Activated CD4-positive, alpha-beta T cell treated with anti-CD3 and anti-CD28 coated beads, Interleukin-2, amount 50 U/mL, for 4 hours (primary cell): ENCODE measurements at regions not wholly inside any gene's neighbourhood (a gene's known extent, or its start where the extent isn't known, plus 50 kb on each side); places are given as distances from the start of the nearest gene placed in this dataset.

Source experiments
- DNase-seq, 2 experiments: peaks; one replicate each; pipeline ENCODE4 v3.0.0-alpha.2; 2020

DNA sequence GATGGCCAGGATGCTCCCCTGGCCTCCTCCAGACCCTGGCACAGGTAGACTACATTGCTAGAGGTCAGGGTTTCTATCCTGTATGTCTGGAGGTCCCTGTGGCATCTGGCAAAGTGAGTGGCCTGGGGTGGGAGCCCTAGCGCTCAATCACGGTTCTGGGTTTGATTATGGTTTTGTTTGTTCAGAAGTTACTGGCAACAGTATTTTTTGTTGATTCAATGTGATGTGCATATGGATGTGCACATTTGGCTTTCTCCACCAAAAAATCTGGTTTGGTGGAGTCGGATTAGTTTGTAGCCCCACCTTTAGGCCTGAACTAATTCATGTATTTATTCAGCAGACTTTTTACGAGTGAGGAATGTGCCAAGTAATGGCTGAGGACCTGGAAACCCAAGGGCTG, 109.7 kb downstream of the VEGFA start:
- DNase-seq: no peak

GRCh38 chr6:43878823-43879495, 108.9 kb downstream of the VEGFA start:
- DNase-seq: no peak

DNA sequence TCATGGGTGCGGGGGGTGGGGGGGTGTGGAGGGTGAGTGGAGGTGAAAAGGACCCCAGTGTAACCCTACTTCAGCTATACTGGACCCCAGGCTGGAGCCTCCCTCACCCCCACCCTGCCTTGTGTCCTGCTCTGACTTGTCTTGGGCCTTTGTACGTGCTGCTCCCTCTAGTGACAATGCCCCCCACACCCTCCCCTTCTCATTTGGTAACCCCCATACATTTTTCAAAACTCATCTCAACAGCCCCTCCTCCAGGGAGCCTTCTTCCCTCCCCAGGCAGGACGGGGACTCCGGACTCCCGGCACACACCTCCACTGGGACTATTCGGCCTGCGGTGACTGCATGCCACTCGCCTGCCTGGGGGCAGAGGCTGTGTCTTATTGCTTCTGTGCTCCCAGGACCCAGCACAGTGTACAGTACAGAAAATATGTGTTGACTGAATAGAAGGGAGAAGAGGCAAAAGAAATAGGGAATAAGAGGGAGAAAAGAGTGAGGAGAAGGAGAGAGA, 108.2 kb downstream of the VEGFA start:
- no peak for DNase-seq

DNA sequence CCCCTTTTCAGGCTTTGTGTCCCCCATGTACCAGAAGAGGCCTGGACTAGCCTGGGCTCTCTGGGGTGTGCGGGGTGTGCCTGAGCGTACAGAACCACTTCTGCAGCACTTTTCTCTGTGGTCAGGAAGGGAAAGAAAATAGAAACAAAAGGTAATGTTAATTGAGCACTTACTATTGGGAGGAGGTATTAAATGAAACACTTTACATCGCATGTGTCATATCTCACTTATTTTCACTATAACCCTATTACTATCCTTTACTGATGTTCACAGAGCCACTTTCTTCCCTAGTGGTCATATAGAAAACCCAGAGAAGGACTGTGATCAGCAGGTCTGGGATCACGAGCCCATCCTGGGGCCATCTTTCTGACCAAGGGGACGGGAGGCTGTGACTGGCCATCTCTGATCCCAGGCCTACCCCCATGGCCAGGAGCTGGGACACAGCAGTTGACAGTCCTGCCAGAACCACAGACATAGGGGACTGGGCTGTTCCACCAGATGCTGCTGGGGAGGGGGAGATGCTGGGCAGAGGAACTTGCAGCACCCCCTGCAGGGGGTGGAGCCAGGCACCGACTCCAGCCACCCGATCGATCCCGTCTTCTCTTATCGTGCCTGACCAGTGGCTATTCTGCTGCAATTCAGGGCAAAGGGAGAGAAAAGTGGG, 107.6 kb downstream of the VEGFA start:
- DNase-seq: no peak

DNA sequence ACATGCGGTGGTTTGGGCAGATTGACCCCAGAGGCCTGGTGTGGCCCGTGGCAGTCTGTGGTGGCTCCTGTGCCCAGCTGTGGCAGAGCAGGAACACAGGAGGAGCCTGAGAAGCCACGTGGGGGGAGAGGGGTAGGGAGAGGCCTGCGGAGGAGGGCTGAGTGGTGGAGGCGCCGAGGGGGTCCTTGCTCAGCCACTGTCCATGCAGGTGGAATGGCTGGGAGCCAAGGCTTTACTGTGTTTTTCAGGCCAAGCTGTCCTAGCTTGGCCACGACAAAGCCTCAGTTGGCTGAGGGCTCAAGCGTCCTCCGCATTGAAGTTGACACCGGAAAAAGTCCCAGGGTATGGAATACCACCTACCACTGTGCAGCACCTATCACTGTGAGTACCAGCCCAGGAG, 107.0 kb downstream of the VEGFA start:
- DNase-seq: no peak

DNA sequence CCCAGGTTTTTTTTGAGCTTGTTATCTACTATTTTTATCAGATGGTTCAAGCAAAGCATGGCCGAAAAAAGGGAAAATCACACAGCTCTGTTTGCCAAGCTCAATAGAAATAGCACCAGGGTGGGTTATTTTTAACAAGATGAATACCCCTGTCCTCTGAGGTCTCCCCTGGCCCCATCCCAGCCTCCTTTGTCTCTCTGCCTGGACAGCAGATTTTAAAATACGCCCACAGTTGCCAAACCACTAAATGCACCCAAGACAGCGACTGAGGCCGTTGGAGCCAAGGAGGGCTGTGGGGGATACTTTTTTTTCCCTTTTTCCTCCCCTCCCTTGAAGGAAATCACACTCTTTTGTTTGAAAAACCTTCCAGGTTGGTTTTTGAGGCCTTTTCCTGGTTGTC, 106.6 kb downstream of the VEGFA start:
- DNase-seq: no peak

- DNase-seq: no peak
Observed at GRCh38 chr6:43875849-43876572, 106.0 kb downstream of the VEGFA start.

DNA sequence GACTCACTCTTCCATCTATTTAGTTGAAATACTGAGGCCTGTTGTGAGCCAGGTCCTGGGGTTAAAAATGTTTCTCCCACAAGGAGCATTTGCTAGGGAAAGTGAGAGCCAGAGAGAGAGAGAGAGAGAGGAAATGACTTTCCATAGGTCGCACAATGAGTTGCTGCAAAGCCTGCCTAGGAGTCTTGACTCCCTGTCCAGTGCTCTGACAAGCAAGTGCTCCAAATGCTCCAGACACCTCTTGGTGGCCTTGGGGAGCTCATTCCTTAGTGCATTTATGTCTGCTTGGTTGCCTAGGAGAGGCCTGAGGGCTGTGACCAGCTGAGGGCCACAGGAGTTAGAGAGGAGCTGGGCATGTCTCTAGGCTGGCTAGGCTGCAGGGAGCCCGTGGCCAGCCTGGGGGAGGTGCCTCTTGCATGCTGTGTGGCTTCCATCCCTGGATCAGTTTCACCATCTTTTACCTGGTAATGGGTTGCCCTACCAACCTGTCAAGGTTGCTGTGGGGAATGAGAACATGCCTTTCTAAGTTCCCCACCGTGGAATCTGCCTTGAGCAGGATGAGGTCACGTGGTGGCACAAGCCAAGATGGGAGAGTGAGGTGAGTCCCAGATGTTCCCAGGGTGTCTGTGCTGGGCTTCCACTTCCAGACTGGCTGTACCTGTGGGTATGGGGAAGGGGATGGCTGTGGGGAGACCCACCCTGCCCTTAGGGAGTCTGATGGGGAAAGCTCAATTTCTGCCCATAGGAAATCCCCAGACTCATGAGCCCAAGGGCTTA, 105.0 kb downstream of the VEGFA start:
- no peak for DNase-seq

DNA sequence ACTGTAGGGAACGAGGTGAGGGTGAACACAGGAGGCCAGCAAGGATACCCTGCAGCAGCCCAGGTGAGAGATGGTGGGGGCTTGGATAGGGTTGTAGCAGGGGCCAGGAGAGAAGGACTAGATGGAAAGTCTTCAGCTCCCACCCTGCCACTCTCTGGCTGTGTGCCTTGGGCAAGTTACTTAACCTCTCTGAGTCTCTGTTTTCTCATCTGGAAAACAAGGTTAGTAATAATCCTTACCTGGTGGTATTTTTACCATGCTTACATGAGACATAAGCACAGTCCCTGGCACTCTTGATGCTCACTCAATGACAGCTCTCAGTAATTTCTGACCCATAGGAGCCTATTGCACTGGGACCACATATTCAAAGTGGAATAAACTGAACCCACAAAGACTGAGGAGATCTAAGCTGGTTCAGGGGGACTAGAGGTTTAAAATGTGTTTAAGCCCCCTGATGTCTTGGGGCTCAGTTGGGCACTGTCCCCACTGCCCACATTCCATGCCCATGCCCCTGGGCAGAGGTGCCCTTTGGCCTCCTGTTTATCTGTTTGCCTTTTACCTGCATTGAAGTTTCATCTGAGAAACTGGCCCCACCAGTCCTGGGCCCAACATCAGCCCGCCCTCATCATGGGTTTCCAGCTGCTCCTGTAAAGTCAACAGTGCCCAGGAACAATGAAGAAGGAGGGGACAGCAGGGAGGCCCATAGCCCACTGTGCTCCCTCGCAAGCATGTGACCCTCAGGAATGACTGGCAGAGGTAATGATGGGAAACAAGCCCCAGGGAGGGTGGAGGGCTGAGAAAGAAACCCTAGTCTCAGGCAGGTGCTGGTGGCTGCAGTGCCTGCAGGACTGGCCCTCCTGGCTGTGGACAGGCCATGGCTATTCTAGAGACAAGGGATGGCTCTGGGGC, 104.0 kb downstream of the VEGFA start:
- no peak for DNase-seq

GRCh38 chr6:43871933-43872332, 101.9 kb downstream of the VEGFA start:
- no peak for DNase-seq

DNA sequence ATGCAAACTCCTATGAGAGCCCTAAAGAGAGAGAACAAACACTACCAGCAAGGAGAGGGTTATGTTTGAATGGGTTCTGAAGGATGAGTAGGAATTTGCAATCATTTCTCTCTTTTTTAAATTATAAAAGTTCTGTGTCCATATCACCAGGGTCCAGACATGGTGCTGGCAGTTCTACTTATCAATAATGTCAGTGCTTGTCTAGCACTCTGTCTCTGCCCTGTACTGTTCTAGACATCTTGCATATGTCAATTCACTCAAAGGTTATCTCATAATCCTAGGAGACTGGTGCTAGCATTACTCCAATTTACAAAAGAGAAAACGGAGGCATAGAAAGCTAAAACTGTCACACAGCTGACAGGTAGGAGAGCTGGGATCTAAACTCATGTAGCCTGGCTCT, 101.3 kb downstream of the VEGFA start:
- no peak for DNase-seq

DNA sequence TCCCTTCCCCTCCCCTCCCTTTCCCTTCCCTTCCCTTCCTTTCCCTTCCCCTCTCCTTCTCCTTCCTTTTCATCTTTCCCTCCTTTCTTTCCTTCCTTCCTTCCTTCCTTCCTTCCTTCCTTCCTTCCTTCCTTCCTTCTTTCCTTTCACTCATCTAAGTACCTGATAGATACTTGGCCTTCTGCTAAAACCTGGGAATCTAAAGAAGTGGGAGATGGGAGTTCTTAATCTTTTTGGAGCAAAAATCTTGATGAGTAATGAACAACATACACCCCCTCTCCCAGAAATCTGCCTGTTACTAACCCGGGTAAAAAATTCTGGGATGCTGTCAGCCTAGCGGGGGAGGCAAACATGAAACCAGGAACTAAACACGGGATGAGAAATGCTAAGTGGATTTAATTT, 100.7 kb downstream of the VEGFA start:
- no peak for DNase-seq

DNA sequence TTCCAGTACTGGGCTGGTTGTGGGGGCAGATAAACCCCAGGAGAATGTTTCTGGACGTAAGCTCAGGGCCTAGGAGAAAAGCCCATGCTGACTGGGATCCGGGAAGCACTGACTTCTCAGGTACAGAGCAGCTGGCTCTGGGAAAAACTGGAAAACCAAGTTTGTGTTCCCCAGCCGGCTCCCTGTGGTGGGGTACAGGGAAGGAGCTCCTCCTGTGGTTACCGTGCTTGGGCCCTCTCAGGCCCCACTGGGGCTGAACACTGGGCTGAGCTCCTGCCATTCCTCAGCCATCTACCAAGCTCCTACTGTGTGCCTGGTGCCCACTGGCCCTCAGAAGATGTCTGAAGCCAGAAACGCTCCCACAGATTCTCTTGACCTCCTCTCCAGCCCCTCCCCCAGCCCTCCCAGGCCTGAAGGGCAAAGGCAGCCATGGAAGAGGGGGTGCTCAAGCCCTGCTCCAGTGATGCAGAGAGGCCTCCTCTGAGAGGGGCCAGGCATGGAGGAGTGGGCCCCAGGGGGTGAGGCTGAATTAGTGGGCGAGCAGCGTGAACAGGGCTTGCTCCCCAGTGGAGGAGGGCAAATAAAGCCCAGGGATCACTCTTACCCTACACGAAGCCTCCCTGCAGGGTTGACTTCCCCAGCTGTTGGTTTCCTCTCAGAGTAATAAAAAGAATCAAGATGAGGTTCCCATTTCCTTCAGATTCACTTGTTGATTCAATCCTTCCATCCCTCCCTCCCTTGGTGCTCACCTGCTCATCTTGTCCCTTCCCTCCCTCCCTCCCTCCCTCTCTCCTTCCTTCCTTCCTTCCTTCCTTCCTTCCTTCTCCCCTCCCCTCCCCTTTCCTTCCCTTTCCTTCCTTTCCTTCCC, 100.0 kb downstream of the VEGFA start:
- DNase-seq: no peak

DNA sequence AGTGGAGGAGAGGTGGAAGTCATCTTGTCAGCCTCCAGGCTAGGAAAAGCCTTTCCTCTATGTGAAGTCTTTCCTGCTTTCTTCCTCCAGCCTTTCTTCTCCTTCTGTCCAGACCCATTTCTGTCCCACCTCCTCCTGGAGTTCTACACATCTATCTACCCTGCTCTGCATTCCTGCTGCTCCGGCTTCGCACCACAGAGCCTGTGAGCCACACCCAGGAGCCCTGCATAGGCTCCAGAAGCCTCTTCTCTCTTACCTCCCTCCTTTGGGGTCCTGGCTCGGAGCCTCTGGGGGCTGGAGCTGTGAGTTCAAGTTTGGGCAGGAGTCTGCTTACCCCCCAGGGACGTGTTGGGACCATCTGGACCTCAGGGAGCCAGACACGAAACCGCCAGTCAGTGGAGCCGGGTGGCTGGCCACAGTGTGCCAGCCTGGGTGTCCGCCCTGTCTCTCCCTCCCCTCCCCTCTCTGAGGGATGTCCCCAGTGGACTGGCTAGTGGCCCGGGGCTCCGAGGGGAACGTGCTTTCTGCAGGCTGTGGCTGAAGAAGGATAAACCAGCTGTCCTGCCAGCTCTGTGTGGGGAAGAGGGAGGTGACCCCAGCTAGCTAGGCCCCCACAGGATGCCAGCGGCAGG, 99.2 kb downstream of the VEGFA start:
- no peak for DNase-seq

- DNase-seq: no peak
Observed at GRCh38 chr6:43868467-43868866, 98.5 kb downstream of the VEGFA start.

GRCh38 chr6:43867996-43868395, 98.0 kb downstream of the VEGFA start:
- DNase-seq: no peak

GRCh38 chr6:43867246-43867645, 97.2 kb downstream of the VEGFA start:
- DNase-seq: no peak

DNA sequence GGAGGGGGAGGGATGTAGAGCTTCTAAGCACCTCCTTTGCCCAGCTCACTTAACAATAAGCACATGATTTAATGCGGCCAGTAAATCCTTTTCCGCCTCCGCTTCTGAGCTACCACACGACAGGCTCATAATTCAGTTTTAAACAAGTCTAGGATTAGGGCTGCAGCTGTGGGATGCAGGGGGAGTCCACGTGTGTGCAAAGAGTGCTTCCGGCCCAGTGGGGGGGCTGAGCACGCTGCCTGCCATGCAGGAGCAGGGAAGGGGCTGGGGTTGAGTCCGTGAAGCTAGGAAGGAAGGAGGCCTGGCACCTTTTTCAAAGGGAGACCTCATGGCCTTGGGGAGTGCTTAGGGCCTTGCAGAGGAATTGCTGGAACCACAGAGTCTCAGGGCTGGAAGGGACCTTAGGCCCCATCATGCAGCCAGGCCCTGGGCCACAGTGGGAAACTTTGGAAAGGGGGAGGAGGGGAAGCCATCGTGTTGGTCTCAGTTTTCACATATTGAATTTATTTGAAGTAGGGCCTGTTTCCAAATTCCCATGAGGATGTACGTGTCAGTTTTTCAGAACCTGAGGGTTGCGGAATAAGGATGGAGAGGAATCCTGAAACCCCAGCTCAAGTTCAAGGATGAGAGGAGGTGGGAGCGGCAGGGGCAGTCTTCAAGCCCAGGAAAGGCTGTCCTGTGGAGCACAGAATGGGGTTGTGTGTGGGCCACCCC, 96.1 kb downstream of the VEGFA start:
- DNase-seq: no peak

DNA sequence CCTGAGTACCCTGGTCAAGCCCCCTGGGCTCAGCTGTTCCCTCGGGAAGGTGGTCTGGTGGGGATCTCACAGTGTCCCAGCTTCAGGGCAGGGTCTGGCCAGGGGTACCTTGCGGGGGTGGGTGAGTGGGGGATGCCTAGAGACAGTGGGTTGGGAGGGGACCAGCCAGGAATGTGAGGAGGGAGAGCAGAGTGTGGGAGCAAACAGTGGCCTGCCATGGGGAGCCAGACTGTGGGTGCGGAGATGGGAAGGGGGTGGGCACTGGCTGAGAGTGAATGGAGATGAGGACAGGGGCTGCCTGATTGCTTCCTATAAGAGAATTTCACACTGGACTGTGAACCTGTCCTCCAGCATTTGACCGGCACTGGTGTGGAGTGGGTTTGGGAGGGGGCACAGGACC, 95.1 kb downstream of the VEGFA start:
- no peak for DNase-seq

DNA sequence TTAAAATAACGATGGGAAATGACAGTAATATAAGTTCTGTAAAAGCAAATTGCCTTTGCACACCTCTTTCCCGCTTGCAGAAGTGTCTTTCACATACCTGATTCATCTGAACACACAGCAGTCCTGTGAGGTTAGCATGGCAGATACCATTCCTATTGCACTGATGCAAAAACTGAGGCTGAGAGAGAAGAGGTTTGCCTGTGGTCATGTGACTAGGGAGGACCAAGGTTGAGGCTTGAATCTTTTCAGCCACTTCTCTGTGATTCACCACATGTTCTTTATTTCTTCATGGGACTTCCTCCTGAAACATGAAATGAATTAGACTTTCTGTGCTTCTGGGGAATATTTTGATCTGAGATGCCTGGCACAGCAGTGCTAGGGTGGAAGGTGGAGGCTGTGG, 92.9 kb downstream of the VEGFA start:
- no peak for DNase-seq
